ENCODE measurements at regions not wholly inside any gene's neighbourhood (a gene's known extent, or its start where the extent isn't known, plus 50 kb on each side); places are given as distances from the start of the nearest gene placed in this dataset.

GRCh38 chr5:5588386-5588785 lies 165.9 kb downstream of the ICE1 start:
- TF ChIP-seq CTCF (IDR thresholded peaks at IDR 0.05) (no peak), POLR2A (IDR thresholded peaks at IDR 0.05) (no peak), POLR2AphosphoS5 (IDR thresholded peaks at IDR 0.05) (no peak)
- Histone ChIP-seq H3K36me3 (no peaks in the 10 kb centered on the region), H3K4me3 (no peak overlapping the region), H3K4me1 (no peaks in the 10 kb centered on the region), H3K27ac (no peak overlapping the region), H3K27me3 (no peaks in the 10 kb centered on the region), H3K9me3 (no peaks in the 10 kb centered on the region)
- DNase-seq (ENCODE audit: low spot score in 2 of 2), result no peak
- intact Hi-C loops (cut with DNase I; ENCODE audit: low total_unique reads), result no loop called here

GRCh38 chr5:5587474-5587873 lies 165.0 kb downstream of the ICE1 start:
- Histone ChIP-seq H3K4me1 (no peaks in the 10 kb centered on the region), H3K27me3 (no peaks in the 10 kb centered on the region), H3K27ac (no peak overlapping the region), H3K9me3 (no peaks in the 10 kb centered on the region), H3K4me3 (no peak overlapping the region), H3K36me3 (no peaks in the 10 kb centered on the region)
- DNase-seq (ENCODE audit: low spot score in 2 of 2), result no peak
- intact Hi-C loops (cut with DNase I; ENCODE audit: low total_unique reads), result no loop called here
- TF ChIP-seq POLR2AphosphoS5 (IDR thresholded peaks at IDR 0.05) (no peak), POLR2A (IDR thresholded peaks at IDR 0.05) (no peak), CTCF (IDR thresholded peaks at IDR 0.05) (no peak)

GRCh38 chr5:5586721-5587120 lies 164.2 kb downstream of the ICE1 start:
- no peak overlapping the region for H3K4me3 ChIP-seq
- TF ChIP-seq CTCF (IDR thresholded peaks at IDR 0.05) (no peak), POLR2AphosphoS5 (IDR thresholded peaks at IDR 0.05) (no peak), POLR2A (IDR thresholded peaks at IDR 0.05) (no peak)
- no peaks in the 10 kb centered on the region for H3K4me1 ChIP-seq
- H3K9me3 ChIP-seq, result no peaks in the 10 kb centered on the region
- H3K27ac ChIP-seq, result no peak overlapping the region
- DNase-seq (ENCODE audit: low spot score in 2 of 2), result no peak
- intact Hi-C loops (cut with DNase I; ENCODE audit: low total_unique reads), result no loop called here
- H3K27me3 ChIP-seq, result no peaks in the 10 kb centered on the region
- H3K36me3 ChIP-seq, result no peaks in the 10 kb centered on the region

- H3K4me3 ChIP-seq, result no peak overlapping the region
- H3K9me3 ChIP-seq, result no peaks in the 10 kb centered on the region
- no peaks in the 10 kb centered on the region for H3K4me1 ChIP-seq
- intact Hi-C loops (cut with DNase I; ENCODE audit: low total_unique reads), result no loop called here
- TF ChIP-seq POLR2AphosphoS5 (IDR thresholded peaks at IDR 0.05), result no peak
- no peak for TF ChIP-seq POLR2A (IDR thresholded peaks at IDR 0.05)
- TF ChIP-seq CTCF (IDR thresholded peaks at IDR 0.05), result no peak
- no peak for DNase-seq (ENCODE audit: low spot score in 2 of 2)
- H3K36me3 ChIP-seq, result no peaks in the 10 kb centered on the region
- H3K27ac ChIP-seq, result no peak overlapping the region
- no peaks in the 10 kb centered on the region for H3K27me3 ChIP-seq
Observed at GRCh38 chr5:5585751-5586341, 163.4 kb downstream of the ICE1 start.

- H3K27ac ChIP-seq, result no peak overlapping the region
- no peaks in the 10 kb centered on the region for H3K27me3 ChIP-seq
- no peak overlapping the region for H3K4me3 ChIP-seq
- no peak for TF ChIP-seq POLR2AphosphoS5 (IDR thresholded peaks at IDR 0.05)
- TF ChIP-seq CTCF (IDR thresholded peaks at IDR 0.05), result no peak
- TF ChIP-seq POLR2A (IDR thresholded peaks at IDR 0.05), result no peak
- no peaks in the 10 kb centered on the region for H3K36me3 ChIP-seq
- DNase-seq (ENCODE audit: low spot score in 2 of 2), result no peak
- H3K4me1 ChIP-seq, result no peaks in the 10 kb centered on the region
- no peaks in the 10 kb centered on the region for H3K9me3 ChIP-seq
- intact Hi-C loops (cut with DNase I; ENCODE audit: low total_unique reads), result no loop called here
Observed at GRCh38 chr5:5584751-5585150, 162.3 kb downstream of the ICE1 start.

Measured in breast epithelium (tissue), 4 donors.